ENCODE measurements at regions not wholly inside any gene's neighbourhood (a gene's known extent, or its start where the extent isn't known, plus 50 kb on each side); places are given as distances from the start of the nearest gene placed in this dataset.

- Mint-ChIP-seq H3K36me3 (ENCODE audit: low read depth) (no peaks in the 10 kb centered on the region), H3K9me3 (peaks cover 3% of the 10 kb centered on the region), H3K27me3 (no peaks in the 10 kb centered on the region), H3K4me3 (no peak overlapping the region), H3K4me1 (ENCODE audit: low read depth) (no peaks in the 10 kb centered on the region), H3K27ac (no peak overlapping the region)
- ATAC-seq, result no peak
- ChIA-PET CTCF (no interaction called here), POLR2A (no interaction called here)
- intact Hi-C loops (cut with micrococcal nuclease), result no loop called here
- TF ChIP-seq CTCF (IDR thresholded peaks at IDR 0.05), result no peak
- DNase-seq, result no peak
Observed at GRCh38 chr6:92184933-92185332, 1234.4 kb downstream of the EPHA7 start.

GRCh38 chr6:92181347-92181746, 1238.0 kb downstream of the EPHA7 start:
- H3K4me3 Mint-ChIP-seq, result no peak overlapping the region
- no peaks in the 10 kb centered on the region for H3K9me3 Mint-ChIP-seq
- ATAC-seq, result no peak
- no peaks in the 10 kb centered on the region for H3K4me1 Mint-ChIP-seq (ENCODE audit: low read depth)
- no peaks in the 10 kb centered on the region for H3K36me3 Mint-ChIP-seq (ENCODE audit: low read depth)
- no peak for DNase-seq
- ChIA-PET POLR2A (no interaction called here), CTCF (interaction anchor here (0.5 kb wide), 1 partner anchor 23 kb away, joined by 3 read pairs; no protein-coding TSS in a partner anchor)
- H3K27me3 Mint-ChIP-seq, result no peaks in the 10 kb centered on the region
- H3K27ac Mint-ChIP-seq, result no peak overlapping the region
- no peak for TF ChIP-seq CTCF (IDR thresholded peaks at IDR 0.05)
- intact Hi-C loops (cut with micrococcal nuclease), result no loop called here

GRCh38 chr6:92180090-92180489, 1239.3 kb downstream of the EPHA7 start:
- H3K36me3 Mint-ChIP-seq (ENCODE audit: low read depth), result no peaks in the 10 kb centered on the region
- ATAC-seq, result no peak
- no peaks in the 10 kb centered on the region for H3K4me1 Mint-ChIP-seq (ENCODE audit: low read depth)
- no peak for DNase-seq
- intact Hi-C loops (cut with micrococcal nuclease), result no loop called here
- H3K4me3 Mint-ChIP-seq, result no peak overlapping the region
- no peaks in the 10 kb centered on the region for H3K27me3 Mint-ChIP-seq
- TF ChIP-seq CTCF (IDR thresholded peaks at IDR 0.05), result no peak
- H3K27ac Mint-ChIP-seq, result no peak overlapping the region
- H3K9me3 Mint-ChIP-seq, result no peaks in the 10 kb centered on the region
- ChIA-PET POLR2A (interaction anchor here (0.6 kb wide), 1 partner anchor 25 kb away, joined by 3 read pairs; no protein-coding TSS in a partner anchor), CTCF (no interaction called here)

GRCh38 chr6:92176666-92177065, 1242.7 kb downstream of the EPHA7 start:
- no peaks in the 10 kb centered on the region for H3K36me3 Mint-ChIP-seq (ENCODE audit: low read depth)
- H3K27me3 Mint-ChIP-seq, result no peaks in the 10 kb centered on the region
- POLR2A ChIA-PET, result no interaction called here
- H3K27ac Mint-ChIP-seq, result no peak overlapping the region
- H3K9me3 Mint-ChIP-seq, result peaks cover 2% of the 10 kb centered on the region
- CTCF ChIA-PET, result no interaction called here
- no peaks in the 10 kb centered on the region for H3K4me1 Mint-ChIP-seq (ENCODE audit: low read depth)
- no peak for DNase-seq
- intact Hi-C loops (cut with micrococcal nuclease), result no loop called here
- no peak for TF ChIP-seq CTCF (IDR thresholded peaks at IDR 0.05)
- ATAC-seq, result no peak
- H3K4me3 Mint-ChIP-seq, result no peak overlapping the region

- CTCF ChIA-PET, result no interaction called here
- no peaks in the 10 kb centered on the region for H3K36me3 Mint-ChIP-seq (ENCODE audit: low read depth)
- ATAC-seq (no peak), DNase-seq (no peak)
- H3K27ac Mint-ChIP-seq, result no peak overlapping the region
- H3K4me3 Mint-ChIP-seq, result no peak overlapping the region
- TF ChIP-seq CTCF (IDR thresholded peaks at IDR 0.05), result no peak
- POLR2A ChIA-PET, result no interaction called here
- H3K9me3 Mint-ChIP-seq, result peaks cover 2% of the 10 kb centered on the region
- H3K4me1 Mint-ChIP-seq (ENCODE audit: low read depth), result no peaks in the 10 kb centered on the region
- H3K27me3 Mint-ChIP-seq, result no peaks in the 10 kb centered on the region
- intact Hi-C loops (cut with micrococcal nuclease), result no loop called here
Observed at GRCh38 chr6:92174398-92175073, 1244.8 kb downstream of the EPHA7 start.

Measured in activated CD8-positive, alpha-beta T cell treated with anti-CD3 and anti-CD28 coated beads for 36 hours (primary cell).